GM21390 (cell line): ENCODE measurements at regions not wholly inside any gene's neighbourhood (a gene's known extent, or its start where the extent isn't known, plus 50 kb on each side); places are given as distances from the start of the nearest gene placed in this dataset.

ENCODE experiments used
- ATAC-seq: cut with Tn5 transposase; IDR thresholded peaks from one replicate; pipeline ENCODE4 v1.9.1; 2021; ENCODE audit not compliant: unreplicated experiment

DNA sequence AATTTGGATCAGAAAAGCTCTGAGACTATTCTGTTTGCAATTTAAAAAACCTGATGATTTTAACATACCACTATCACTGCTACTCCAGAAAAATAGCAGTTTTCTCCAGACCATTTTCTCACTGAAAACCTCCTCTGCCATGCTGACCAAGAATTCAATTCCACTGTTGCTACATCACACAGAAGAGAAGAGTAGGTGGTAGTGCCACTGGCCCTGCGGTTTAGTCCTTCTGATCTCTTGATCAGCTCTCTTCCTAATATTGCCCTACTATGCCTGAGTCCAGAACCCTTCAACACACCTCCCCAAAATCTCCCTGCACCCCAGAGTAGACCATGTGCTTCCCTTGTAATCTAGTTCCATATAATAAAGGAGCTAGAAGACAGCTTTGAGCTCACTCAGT lies 55.8 kb upstream of the HS3ST1 start:
- ATAC-seq = no peak

DNA sequence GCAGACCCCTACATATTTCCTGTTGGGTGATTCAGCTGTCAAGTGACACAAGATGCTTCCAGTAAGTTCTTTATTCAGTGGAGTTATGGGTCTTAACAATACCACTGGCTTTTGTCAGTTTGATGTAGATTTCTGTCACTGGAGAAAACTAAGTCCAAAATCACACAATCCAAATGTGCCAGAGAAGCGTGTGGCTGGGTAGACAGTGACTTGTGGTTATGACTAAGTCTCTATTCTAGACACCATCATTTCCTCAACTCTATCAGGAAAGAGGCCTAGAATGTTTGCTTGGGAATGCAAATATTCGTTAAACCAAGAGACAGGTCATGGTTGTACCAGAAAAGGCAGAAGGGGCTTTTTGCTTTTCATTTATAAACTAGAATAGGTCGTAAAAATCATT lies 54.4 kb upstream of the HS3ST1 start:
- ATAC-seq = no peak

DNA sequence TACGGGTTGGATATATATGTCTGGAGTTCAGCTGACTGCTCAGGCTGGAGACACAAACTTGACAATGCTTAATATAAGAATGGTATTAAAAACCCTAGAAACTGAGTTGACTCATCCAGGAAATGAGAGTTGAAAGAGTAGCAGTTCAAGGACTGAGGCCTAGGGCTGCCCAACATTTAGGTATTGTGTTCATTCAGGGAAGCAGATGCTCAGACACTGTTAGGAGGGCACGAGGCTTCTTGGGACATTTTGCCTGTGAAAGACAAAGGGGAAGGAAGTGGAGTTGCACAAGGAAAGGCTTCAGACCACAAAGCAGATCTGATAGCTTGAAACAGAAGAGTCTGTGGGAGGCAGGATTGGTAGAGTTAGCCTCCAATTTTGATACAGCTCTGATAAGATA lies 52.0 kb upstream of the HS3ST1 start:
- peak; percentile 96 for ATAC-seq
